GM18499 (cell line): ENCODE measurements at regions not wholly inside any gene's neighbourhood (a gene's known extent, or its start where the extent isn't known, plus 50 kb on each side); places are given as distances from the start of the nearest gene placed in this dataset.

Source experiments
- ATAC-seq: cut with Tn5 transposase; IDR thresholded peaks from one replicate; pipeline ENCODE4 v1.9.1; 2021; ENCODE audit warnings: moderate number of reproducible peaks; ENCODE audit not compliant: insufficient read depth, unreplicated experiment

GRCh38 chr18:2173486-2173885 lies 397.8 kb downstream of the METTL4 start:
- ATAC-seq = no peak

GRCh38 chr18:2178036-2178435 lies 393.3 kb downstream of the METTL4 start:
- ATAC-seq = no peak

GRCh38 chr18:2179498-2180183 lies 391.7 kb downstream of the METTL4 start:
- ATAC-seq = no peak

GRCh38 chr18:2180586-2180985 lies 390.7 kb downstream of the METTL4 start:
- ATAC-seq = no peak

- ATAC-seq = no peak
These were observed 387.9 kb downstream of the METTL4 start for GRCh38 chr18:2183432-2183831.

GRCh38 chr18:2186967-2187366 lies 384.3 kb downstream of the METTL4 start:
- no peak for ATAC-seq

- no peak for ATAC-seq
These were observed 383.0 kb downstream of the METTL4 start for GRCh38 chr18:2188258-2188657.

DNA sequence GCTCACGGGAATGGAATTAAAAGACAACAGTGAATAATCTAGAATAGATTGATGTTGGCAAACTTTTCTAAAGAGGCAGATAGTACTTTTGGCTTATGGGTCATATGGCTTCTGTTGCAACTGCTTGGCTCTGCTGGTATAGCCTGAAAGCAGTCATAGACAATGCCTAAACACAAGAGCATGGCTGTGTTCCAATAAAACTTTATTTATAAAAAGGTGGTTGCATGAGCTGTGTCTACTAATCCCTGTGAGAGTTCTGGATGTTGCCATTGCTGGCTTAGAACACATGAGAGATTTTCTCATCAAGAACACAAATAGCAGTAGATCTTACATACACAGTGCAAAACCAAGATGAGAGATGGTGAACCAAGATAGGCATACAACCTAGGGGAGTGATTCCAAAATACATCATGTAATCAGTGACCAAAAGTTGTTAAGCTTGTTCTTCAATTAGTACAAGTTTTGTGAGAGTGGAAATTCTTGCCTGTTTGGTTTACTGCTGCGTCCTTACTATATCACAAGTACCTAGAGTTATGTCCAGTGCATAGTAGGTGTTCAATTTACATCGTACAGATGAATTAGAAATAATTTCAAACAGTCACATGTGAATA lies 380.0 kb downstream of the METTL4 start:
- ATAC-seq = no peak

- ATAC-seq = no peak
These were observed 378.7 kb downstream of the METTL4 start for GRCh38 chr18:2192562-2192961.

- ATAC-seq = no peak
These were observed 373.4 kb downstream of the METTL4 start for GRCh38 chr18:2197946-2198345.

DNA sequence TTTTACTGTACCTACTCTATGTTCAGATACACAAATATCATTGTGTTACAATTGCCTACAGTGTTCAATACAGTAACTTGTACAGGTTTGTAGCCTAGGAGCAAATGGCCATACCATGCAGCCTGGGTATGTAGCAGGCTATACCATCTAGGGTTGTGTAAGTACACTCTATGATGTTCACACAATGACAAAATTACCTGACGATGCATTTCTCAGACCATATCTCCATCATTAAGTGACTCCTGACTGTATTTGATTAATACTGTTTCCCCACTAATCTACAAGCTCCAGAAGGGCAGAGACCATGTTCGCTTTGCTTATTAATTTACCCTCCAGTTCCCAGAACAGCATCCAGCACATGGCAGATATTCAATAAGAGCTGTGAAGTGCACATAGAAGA lies 372.2 kb downstream of the METTL4 start:
- no peak for ATAC-seq

GRCh38 chr18:2201036-2201600 lies 370.2 kb downstream of the METTL4 start:
- no peak for ATAC-seq

- ATAC-seq = no peak
These were observed 366.6 kb downstream of the METTL4 start for GRCh38 chr18:2204736-2205135.

DNA sequence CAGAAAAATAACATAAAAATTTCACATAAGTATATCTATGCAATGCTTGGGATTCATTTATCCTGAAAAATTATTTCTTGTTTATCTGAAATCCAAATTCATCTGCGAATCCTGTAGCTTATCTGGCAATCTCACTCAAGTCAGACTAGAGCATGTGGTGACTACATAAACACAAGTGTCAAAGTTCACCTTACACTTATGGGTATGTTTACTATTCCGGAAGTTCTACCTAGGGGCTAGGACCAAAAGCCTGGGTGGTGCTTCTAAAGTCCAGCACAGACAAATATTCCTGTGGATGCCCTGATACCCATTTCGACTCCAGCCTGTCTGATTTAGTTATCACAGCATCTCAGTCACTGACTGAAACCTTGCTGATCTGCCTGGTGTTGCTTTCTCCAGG lies 364.0 kb downstream of the METTL4 start:
- no peak for ATAC-seq

DNA sequence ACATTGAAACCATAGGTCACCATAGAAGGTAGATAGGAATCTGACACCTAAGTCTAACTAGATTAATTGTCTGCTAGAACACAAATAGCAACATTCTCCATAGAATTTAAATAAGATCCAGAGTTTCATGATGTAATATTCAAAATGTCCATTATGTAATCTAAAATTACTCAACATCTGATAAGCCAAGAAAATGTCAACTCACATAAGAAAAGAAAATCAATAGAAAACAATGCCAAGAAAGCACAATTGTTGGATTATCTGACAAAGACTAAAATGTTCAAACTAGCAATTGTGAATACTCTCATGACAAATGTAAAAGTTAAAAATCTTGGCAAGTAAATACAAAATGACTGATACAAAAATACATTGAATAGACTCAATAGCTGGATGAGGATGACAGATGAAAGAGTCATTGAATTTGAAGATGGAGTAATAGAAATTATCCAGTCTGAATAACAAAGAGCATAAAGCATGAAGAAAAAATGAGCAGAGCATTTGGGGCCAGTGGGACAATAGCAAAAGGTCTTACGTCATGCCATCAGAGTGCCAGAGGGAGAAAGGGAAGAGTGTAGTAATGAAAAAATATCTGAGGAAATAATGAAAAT lies 358.6 kb downstream of the METTL4 start:
- ATAC-seq = no peak

GRCh38 chr18:2213905-2214304 lies 357.4 kb downstream of the METTL4 start:
- ATAC-seq = no peak

DNA sequence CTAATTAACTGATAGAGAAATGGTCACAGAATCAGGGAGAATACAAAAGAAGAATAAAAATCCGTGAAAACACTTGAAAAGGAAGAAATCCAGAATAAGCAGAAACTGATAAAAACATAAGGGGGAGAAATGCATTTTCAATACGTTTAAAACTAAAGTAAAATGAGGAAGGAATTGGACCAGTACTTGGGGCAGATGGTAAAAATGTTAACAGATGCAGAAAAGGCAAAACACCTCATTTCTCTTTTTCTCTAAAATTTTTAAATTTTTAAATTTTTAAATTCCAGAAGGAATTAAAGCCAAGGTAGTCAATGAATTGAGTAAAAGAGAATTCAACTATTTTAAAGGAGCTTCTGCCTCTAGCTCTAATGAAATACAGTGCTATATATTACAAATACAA lies 353.9 kb downstream of the METTL4 start:
- ATAC-seq = no peak

DNA sequence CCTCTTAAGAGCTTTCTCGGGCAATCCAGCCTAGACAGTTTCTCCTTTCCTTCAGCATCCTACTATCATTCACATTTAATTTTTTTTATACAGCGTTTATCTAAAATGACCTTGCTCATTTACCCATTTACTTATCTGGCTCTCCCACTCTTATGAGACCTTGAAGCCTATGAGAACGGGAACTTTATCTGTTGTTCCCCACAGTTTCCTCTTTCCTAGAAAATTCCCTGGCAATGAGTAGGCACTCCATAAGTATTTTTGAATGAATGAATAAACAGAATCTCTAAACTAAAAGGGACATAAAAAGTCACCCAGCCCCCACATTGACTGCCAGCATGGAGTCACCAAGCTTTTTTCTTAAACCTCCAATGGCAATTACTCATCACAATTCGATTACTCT lies 353.2 kb downstream of the METTL4 start:
- no peak for ATAC-seq

GRCh38 chr18:2219706-2220105 lies 351.6 kb downstream of the METTL4 start:
- ATAC-seq = no peak

- no peak for ATAC-seq
These were observed 348.8 kb downstream of the METTL4 start for GRCh38 chr18:2222270-2223185.

DNA sequence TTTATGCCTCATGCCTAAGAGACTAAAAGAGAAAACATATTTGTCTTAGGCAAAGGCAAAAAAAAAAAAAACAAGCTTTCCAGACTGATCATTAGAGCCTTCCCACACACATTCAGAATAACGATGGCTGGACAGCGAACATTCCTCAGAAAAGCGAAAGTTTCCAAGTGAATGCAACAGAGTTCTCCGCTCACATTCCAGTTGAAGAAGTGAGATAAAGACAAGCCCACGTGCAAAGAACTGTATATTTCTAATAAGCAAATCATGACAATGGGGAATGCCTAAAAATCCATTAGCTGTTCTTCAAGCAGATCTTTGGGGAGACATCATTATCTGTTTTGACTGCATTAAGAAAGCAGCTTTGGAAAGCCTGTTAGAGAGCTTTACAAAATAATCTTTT lies 347.9 kb downstream of the METTL4 start:
- ATAC-seq = no peak
